MM.1S (cell line): ENCODE measurements at regions not wholly inside any gene's neighbourhood (a gene's known extent, or its start where the extent isn't known, plus 50 kb on each side); places are given as distances from the start of the nearest gene placed in this dataset.

Source experiments
- CTCF ChIP-seq: fragments of 300-600 bp; sonication (generic); IDR thresholded peaks from 2 replicates; pipeline ENCODE4 v1.5.1; 2016; ENCODE audit warnings: antibody characterized with exemption, low read length, mixed read lengths
- EZH2phosphoT487 ChIP-seq: fragments of 300-600 bp; sonication (generic); IDR thresholded peaks from 2 replicates; pipeline ENCODE4 v1.6.1; 2018; ENCODE audit warnings: antibody characterized with exemption, low read length

GRCh38 chr13:85725433-85725832, 73.8 kb downstream of the SLITRK6 start:
- TF ChIP-seq CTCF (no peak), EZH2phosphoT487 (no peak)
